Epithelial cell of esophagus (primary cell): ENCODE measurements at regions not wholly inside any gene's neighbourhood (a gene's known extent, or its start where the extent isn't known, plus 50 kb on each side); places are given as distances from the start of the nearest gene placed in this dataset.

Experiments
- DNase-seq: peaks from one replicate; pipeline ENCODE4 v3.0.0; 2010; ENCODE audit warnings: low read depth
- H3K4me3 ChIP-seq: 2 replicates; pipeline ENCODE4 v1.5.1; 2011; ENCODE audit warnings: mild to moderate bottlenecking, low read length, control low read depth
- TF ChIP-seq, protein P1 (sequence below): IDR thresholded peaks from 2 replicates; pipeline ENCODE4 v1.5.1; 2011; ENCODE audit warnings: low read depth, mild to moderate bottlenecking, low read length, control low read depth, inconsistent platforms; ENCODE audit not compliant: insufficient read depth; ENCODE audit errors: missing control alignments

DNA sequence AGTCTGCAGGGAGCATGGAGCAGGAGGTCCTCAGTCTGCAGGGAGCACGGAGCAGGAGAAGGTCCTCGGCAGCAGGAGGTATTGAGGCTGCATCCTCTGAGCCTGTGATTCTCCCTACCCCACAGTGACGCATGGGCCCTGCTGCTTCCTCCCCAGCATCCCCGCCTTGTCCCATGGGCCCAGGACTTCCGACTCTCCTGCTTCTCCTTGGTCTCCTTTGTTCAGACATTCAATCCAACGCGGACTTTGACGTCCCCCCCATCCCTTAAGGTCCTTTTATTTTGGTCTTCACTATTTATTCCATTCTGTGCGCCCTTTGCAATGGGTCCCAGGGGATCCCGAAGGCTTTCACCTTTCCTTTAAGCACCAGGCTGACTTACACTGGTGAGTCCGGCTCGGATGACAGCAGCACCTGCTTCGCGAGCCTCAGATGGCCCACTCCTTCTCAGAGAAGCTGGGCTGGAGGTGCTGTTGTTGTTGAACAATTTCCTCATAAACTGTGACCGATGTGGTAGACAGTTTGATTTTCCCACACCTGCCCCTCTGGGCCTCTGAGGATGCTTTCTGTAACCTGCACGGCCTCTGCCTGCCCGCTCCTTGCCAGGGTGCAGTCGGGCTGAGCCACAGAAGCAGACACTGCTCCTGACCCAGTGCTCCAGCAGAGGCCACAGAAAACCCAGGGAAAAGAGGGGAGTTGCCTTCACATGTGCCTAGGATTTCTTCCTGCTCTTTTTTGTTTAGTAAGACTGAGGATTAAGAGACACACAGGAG is 407.2 kb upstream of the SHH start:
- no peak for DNase-seq
- TF ChIP-seq, protein P1, sequence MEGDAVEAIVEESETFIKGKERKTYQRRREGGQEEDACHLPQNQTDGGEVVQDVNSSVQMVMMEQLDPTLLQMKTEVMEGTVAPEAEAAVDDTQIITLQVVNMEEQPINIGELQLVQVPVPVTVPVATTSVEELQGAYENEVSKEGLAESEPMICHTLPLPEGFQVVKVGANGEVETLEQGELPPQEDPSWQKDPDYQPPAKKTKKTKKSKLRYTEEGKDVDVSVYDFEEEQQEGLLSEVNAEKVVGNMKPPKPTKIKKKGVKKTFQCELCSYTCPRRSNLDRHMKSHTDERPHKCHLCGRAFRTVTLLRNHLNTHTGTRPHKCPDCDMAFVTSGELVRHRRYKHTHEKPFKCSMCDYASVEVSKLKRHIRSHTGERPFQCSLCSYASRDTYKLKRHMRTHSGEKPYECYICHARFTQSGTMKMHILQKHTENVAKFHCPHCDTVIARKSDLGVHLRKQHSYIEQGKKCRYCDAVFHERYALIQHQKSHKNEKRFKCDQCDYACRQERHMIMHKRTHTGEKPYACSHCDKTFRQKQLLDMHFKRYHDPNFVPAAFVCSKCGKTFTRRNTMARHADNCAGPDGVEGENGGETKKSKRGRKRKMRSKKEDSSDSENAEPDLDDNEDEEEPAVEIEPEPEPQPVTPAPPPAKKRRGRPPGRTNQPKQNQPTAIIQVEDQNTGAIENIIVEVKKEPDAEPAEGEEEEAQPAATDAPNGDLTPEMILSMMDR: no peak
- H3K4me3 ChIP-seq: no peak overlapping the region

DNA sequence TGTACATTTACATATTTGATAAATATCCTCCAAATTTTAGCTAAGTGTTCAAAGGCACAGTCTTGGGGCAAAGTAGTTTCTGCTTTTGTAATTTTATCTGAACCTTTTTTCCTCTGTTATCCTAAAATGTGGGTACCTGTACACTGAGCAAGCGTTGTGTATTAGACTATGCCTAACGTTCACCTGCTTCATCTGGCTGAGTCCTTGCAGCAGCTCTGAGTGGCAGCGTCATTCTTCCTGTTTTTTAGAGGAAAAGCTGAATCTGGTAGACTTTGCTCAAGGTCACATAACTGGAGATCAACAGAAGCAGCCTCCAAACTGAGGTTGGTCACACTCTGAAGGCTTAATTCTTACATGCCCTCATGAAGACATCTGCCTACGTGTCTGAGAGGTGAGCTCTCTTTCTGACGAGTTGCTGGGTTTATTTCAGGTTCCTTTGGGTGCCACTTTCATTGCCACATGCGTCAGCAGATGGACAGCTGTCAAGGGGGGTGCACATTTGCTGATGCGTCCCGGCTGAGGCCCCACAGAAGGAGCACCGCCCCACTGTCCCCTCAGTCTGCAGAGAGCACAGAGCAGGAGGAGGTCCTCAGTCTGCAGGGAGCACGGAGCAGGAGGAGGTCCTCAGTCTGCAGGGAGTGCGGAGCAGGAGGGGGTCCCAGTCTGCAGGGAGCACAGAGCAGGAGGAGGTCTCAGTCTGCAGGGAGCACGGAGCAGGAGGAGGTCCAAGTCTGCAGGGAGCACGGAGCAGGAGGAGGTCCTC is 406.5 kb upstream of the SHH start:
- H3K4me3 ChIP-seq: no peak overlapping the region
- TF ChIP-seq, protein P1: no peak
- DNase-seq: no peak

DNA sequence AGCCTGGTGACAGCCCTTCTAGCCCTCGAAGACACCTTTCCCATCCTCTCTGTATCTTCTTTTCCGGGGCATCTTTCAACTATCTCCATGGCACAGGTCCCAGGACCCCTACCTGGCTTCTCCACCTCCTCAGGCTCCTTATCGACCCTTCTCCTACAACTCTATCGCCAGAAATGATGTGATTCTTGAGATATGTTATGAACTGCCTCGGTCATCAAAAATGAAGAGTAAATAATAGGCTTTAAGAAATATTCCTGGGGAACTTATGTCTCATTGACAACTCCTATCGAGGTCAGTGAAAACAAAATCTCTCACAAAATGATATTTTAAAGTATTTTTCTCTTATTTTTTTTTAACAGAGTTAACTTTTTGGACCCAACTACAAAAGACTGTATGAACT is 405.5 kb upstream of the SHH start:
- TF ChIP-seq, protein P1: no peak
- H3K4me3 ChIP-seq: no peak overlapping the region
- no peak for DNase-seq

DNA sequence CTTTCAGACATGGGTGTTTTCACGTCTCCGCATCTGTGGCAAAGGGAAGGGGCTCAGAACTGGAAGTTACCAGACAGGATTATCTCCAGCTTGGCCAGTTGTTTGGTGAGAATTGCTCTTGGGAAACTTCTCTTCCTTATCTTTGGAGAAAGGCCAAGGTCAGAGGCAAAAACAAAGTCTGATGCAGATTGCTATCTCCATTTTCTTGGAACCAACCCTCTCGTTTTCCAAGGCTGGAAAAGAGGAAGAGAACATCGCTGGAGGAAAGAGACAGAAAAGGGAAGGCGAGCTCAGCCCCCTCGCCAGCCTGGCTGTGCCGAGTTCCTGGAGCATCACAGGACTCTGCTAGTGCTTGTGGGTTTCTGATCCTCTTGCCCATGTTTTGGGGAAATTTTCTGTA is 396.8 kb upstream of the SHH start:
- no peak for DNase-seq
- TF ChIP-seq, protein P1: no peak
- no peak overlapping the region for H3K4me3 ChIP-seq

DNA sequence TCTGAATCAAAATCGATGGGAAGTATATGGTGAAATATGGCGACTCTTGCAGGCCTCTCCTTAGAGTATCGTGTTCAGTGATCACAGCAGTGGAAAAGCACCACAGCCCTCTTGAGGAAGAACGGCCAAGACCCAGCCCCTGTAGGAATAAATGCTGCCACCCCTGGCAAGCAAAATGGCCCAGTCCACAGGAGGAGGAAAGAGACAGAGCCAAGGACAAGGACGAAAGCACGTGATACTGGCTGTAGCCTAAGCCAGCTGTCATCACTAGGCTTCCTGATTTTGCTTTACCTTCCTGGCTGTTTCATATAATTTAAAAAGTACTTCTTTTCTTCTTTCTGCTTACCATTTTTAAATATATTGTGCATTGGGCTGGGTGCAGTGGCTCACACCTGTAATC is 395.0 kb upstream of the SHH start:
- no peak for DNase-seq
- H3K4me3 ChIP-seq: no peak overlapping the region
- TF ChIP-seq, protein P1: no peak

DNA sequence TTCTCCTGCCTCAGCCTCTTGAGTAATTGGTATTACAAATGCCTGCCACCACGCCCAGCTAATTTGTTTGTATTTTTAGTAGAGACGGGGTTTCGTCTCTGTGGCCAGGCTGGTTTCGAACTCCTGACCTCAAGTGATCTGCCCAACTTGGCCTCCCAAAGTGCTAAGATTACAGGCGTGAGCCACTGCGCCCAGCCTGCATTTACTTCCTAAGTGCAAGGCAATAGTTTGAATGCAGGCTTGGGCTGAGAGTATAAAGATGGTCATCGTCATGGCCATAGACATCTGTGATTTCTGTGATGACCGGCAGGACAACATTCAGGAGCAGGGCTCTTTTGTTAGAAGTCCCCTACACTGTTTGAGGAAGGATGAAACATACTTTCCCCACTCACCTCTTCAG is 393.9 kb upstream of the SHH start:
- TF ChIP-seq, protein P1: no peak
- no peak for DNase-seq
- no peak overlapping the region for H3K4me3 ChIP-seq

DNA sequence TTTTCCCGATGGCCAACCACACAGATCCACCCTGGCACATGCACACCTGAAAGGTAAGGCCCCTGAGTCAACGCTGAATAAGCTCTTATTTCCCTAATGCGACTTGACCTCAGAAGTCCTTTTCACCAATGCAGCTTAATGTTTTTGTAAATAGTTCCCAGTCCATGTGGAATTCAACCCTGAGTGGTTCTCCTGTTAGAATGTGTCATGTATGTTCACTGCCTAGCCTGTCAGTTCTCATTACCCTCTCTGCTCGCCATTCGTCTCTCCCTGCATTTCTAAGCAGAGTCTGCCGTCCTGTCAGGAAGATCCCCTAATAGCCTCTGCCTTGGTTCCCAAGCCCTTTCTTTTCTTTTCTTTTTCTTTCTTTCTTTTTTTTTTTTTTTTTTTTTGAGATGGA is 392.6 kb upstream of the SHH start:
- TF ChIP-seq, protein P1: no peak
- no peak overlapping the region for H3K4me3 ChIP-seq
- no peak for DNase-seq
